WTC11 (cell line): ENCODE measurements at regions not wholly inside any gene's neighbourhood (a gene's known extent, or its start where the extent isn't known, plus 50 kb on each side); places are given as distances from the start of the nearest gene placed in this dataset.

Experiments
- ATAC-seq: fragments of 200-7000 bp; cut with Tn5 transposase; 2 replicates; pipeline ENCODE4 v1.10.0; 2021; ENCODE audit warnings: mild to moderate bottlenecking, moderate library complexity
- CTCF ChIA-PET: fragments of 300-600 bp; sonication (Branson Sonifier 250); formaldehyde crosslinking; loops from one replicate; lab custom pipeline; 2021; ENCODE audit warnings: antibody characterized with exemption; lab: Charles Lee
- POLR2A ChIA-PET: fragments of 350-600 bp; sonication (Branson Sonifier 250); formaldehyde crosslinking; loops from one replicate; lab custom pipeline; 2021; ENCODE audit warnings: antibody characterized with exemption; lab: Charles Lee
- DNase-seq: peaks from one replicate; pipeline ENCODE4 v3.0.0; 2021; ENCODE audit warnings: low spot score
- H3K27ac Mint-ChIP-seq: 2 replicates; pipeline ENCODE4 v1.8.0; 2021; ENCODE audit warnings: mixed read lengths
- H3K27me3 Mint-ChIP-seq: 2 replicates; pipeline ENCODE4 v1.8.0; 2021; ENCODE audit warnings: low read depth, mild to moderate bottlenecking, moderate library complexity, mixed read lengths
- H3K36me3 Mint-ChIP-seq: 2 replicates; pipeline ENCODE4 v1.8.0; 2021; ENCODE audit warnings: mixed read lengths
- H3K4me1 Mint-ChIP-seq: 2 replicates; pipeline ENCODE4 v1.8.0; 2022; ENCODE audit warnings: mixed read lengths
- H3K4me3 Mint-ChIP-seq: 2 replicates; pipeline ENCODE4 v1.8.0; 2021; ENCODE audit warnings: mild to moderate bottlenecking, moderate library complexity, mixed read lengths
- H3K9me3 Mint-ChIP-seq: 2 replicates; pipeline ENCODE4 v1.8.0; 2021; ENCODE audit warnings: mixed read lengths
- E2F4 ChIP-seq: sonication (generic); formaldehyde crosslinking; IDR thresholded peaks from 2 replicates; pipeline ENCODE4 v1.8.1; 2022; ENCODE audit warnings: low read depth, mild to moderate bottlenecking, moderate library complexity, missing genetic modification reagents, borderline replicate concordance
- ESRRA ChIP-seq: sonication (generic); formaldehyde crosslinking; IDR thresholded peaks from 2 replicates; pipeline ENCODE4 v1.8.1; 2022; ENCODE audit warnings: mild to moderate bottlenecking, missing genetic modification reagents, borderline replicate concordance
- FOXJ3 ChIP-seq: sonication (generic); formaldehyde crosslinking; IDR thresholded peaks from 2 replicates; pipeline ENCODE4 v1.9.0; 2021; ENCODE audit warnings: missing genetic modification reagents, mild to moderate bottlenecking, borderline replicate concordance
- GABPB1 ChIP-seq: sonication (generic); formaldehyde crosslinking; IDR thresholded peaks from 2 replicates; pipeline ENCODE4 v1.8.1; 2023; ENCODE audit warnings: mild to moderate bottlenecking, missing genetic modification reagents
- JAZF1 ChIP-seq: fragments of 250-450 bp; sonication (Bioruptor Pico); IDR thresholded peaks from 2 replicates; pipeline ENCODE4 v1.9.0; 2021; ENCODE audit warnings: moderate library complexity, mild to moderate bottlenecking, inconsistent platforms
- MXD4 ChIP-seq: fragments of 250-450 bp; sonication (Bioruptor Pico); IDR thresholded peaks from 2 replicates; pipeline ENCODE4 v1.8.0; 2021; ENCODE audit warnings: mild to moderate bottlenecking, moderate library complexity, borderline replicate concordance
- PREB ChIP-seq: sonication (generic); formaldehyde crosslinking; IDR thresholded peaks from 2 replicates; pipeline ENCODE4 v1.8.1; 2022; ENCODE audit warnings: mild to moderate bottlenecking, missing genetic modification reagents, moderate library complexity, borderline replicate concordance
- PRRX2 ChIP-seq: fragments of 250-450 bp; sonication (Bioruptor Pico); IDR thresholded peaks from 2 replicates; pipeline ENCODE4 v1.8.0; 2021; ENCODE audit warnings: mild to moderate bottlenecking
- SOX15 ChIP-seq: fragments of 250-450 bp; sonication (Bioruptor Pico); IDR thresholded peaks from 2 replicates; pipeline ENCODE4 v1.9.0; 2021; ENCODE audit warnings: mild to moderate bottlenecking
- SP1 ChIP-seq: sonication (generic); formaldehyde crosslinking; conservative IDR thresholded peaks from 2 replicates; pipeline ENCODE4 v1.8.1; 2022; ENCODE audit warnings: missing genetic modification reagents
- USF1 ChIP-seq: sonication (generic); formaldehyde crosslinking; IDR thresholded peaks from 2 replicates; pipeline ENCODE4 v1.8.0; 2022; ENCODE audit warnings: mild to moderate bottlenecking, missing genetic modification reagents
- ZBTB43 ChIP-seq: sonication (generic); formaldehyde crosslinking; IDR thresholded peaks from 2 replicates; pipeline ENCODE4 v1.8.1; 2023; ENCODE audit warnings: mild to moderate bottlenecking, missing genetic modification reagents
- ZNF219 ChIP-seq: sonication (generic); formaldehyde crosslinking; IDR thresholded peaks from 2 replicates; pipeline ENCODE4 v1.8.0; 2023; ENCODE audit warnings: missing genetic modification reagents, mild to moderate bottlenecking, borderline replicate concordance
- ZNF423 ChIP-seq: fragments of 250-450 bp; sonication (Bioruptor Pico); IDR thresholded peaks from 2 replicates; pipeline ENCODE4 v2.1.2; 2022; ENCODE audit warnings: mild to moderate bottlenecking, moderate library complexity
- ZNF512 ChIP-seq: sonication (generic); formaldehyde crosslinking; IDR thresholded peaks from 2 replicates; pipeline ENCODE4 v1.8.1; 2022; ENCODE audit warnings: missing genetic modification reagents, borderline replicate concordance
- ZNF532 ChIP-seq: fragments of 250-450 bp; sonication (Bioruptor Pico); IDR thresholded peaks from 2 replicates; pipeline ENCODE4 v1.9.0; 2021; ENCODE audit warnings: mild to moderate bottlenecking, borderline replicate concordance
- ZNF671 ChIP-seq: fragments of 250-450 bp; sonication (Bioruptor Pico); IDR thresholded peaks from 2 replicates; pipeline ENCODE4 v1.8.0; 2021; ENCODE audit warnings: mild to moderate bottlenecking
- ZSCAN18 ChIP-seq: fragments of 250-450 bp; sonication (Bioruptor Pico); IDR thresholded peaks from 2 replicates; pipeline ENCODE4 v2.1.2; 2022; ENCODE audit warnings: mild to moderate bottlenecking, moderate library complexity

- no peak for ATAC-seq
- no peak overlapping the region for H3K4me3 Mint-ChIP-seq
- CTCF ChIA-PET, result no interaction called here
These were observed 971.0 kb downstream of the AMY1C start for GRCh38 chr1:104720741-104721140.

GRCh38 chr1:104726917-104727316 lies 977.2 kb downstream of the AMY1C start:
- Mint-ChIP-seq H3K27ac (no peak overlapping the region), H3K4me3 (no peak overlapping the region), H3K9me3 (peaks cover 9% of the 10 kb centered on the region), H3K4me1 (no peaks in the 10 kb centered on the region; the same call in 1 of the 2 replicates), H3K36me3 (no peaks in the 10 kb centered on the region), H3K27me3 (no peaks in the 10 kb centered on the region)
- POLR2A ChIA-PET, result no interaction called here
- CTCF ChIA-PET, result no interaction called here
- DNase-seq (no peak), ATAC-seq (no peak)
- TF ChIP-seq ZNF671 (CRISPR knock-in tag), result no peak
- no peak for TF ChIP-seq ZNF219 (CRISPR knock-in tag)
- TF ChIP-seq SOX15 (CRISPR knock-in tag), result no peak
- no peak for TF ChIP-seq ESRRA (CRISPR knock-in tag)
- TF ChIP-seq ZNF532 (CRISPR knock-in tag), result no peak
- TF ChIP-seq FOXJ3, result no peak
- no peak for TF ChIP-seq USF1
- TF ChIP-seq PRRX2, result no peak
- no peak for TF ChIP-seq E2F4 (CRISPR knock-in tag)
- no peak for TF ChIP-seq ZNF423 (CRISPR knock-in tag)
- TF ChIP-seq GABPB1 (CRISPR knock-in tag), result no peak
- no peak for TF ChIP-seq PREB (CRISPR knock-in tag)

More at GRCh38 chr1:104720741-104721140, 971.0 kb downstream of the AMY1C start:
- H3K4me1 Mint-ChIP-seq, result no peaks in the 10 kb centered on the region
- TF ChIP-seq ZSCAN18 (CRISPR knock-in tag), result no peak
- no peak for TF ChIP-seq ZNF512 (CRISPR knock-in tag)
- TF ChIP-seq ZBTB43 (CRISPR knock-in tag), result no peak
- TF ChIP-seq JAZF1, result no peak
- no peak for TF ChIP-seq MXD4
- TF ChIP-seq SP1 (CRISPR knock-in tag), result no peak
- TF ChIP-seq, all 79 proteins: peak for 0
- Mint-ChIP-seq H3K36me3 (no peaks in the 10 kb centered on the region), H3K27ac (no peak overlapping the region), H3K27me3 (no peaks in the 10 kb centered on the region), H3K9me3 (peaks cover 14% of the 10 kb centered on the region)
- POLR2A ChIA-PET, result no interaction called here
- no peak for DNase-seq
